ENCODE measurements at regions not wholly inside any gene's neighbourhood (a gene's known extent, or its start where the extent isn't known, plus 50 kb on each side); places are given as distances from the start of the nearest gene placed in this dataset.

GRCh38 chrX:68922013-68922412 lies 93.2 kb downstream of the EFNB1 start:
- TF ChIP-seq CTCF (conservative IDR thresholded peaks at IDR 0.05; ENCODE audit: low read depth, low read length): no peak
- no peak for DNase-seq (ENCODE audit: low read depth)
- H3K4me3 ChIP-seq (ENCODE audit: low read depth, low read length): no peak overlapping the region

- TF ChIP-seq CTCF (conservative IDR thresholded peaks at IDR 0.05; ENCODE audit: low read depth, low read length): no peak
- DNase-seq (ENCODE audit: low read depth): no peak
- H3K4me3 ChIP-seq (ENCODE audit: low read depth, low read length): no peak overlapping the region
Observed at GRCh38 chrX:68920561-68920960, 91.7 kb downstream of the EFNB1 start.

- DNase-seq (ENCODE audit: low read depth): no peak
- TF ChIP-seq CTCF (conservative IDR thresholded peaks at IDR 0.05; ENCODE audit: low read depth, low read length): no peak
- H3K4me3 ChIP-seq (ENCODE audit: low read depth, low read length): no peak overlapping the region
Observed at GRCh38 chrX:68919707-68920106, 90.9 kb downstream of the EFNB1 start.

DNA sequence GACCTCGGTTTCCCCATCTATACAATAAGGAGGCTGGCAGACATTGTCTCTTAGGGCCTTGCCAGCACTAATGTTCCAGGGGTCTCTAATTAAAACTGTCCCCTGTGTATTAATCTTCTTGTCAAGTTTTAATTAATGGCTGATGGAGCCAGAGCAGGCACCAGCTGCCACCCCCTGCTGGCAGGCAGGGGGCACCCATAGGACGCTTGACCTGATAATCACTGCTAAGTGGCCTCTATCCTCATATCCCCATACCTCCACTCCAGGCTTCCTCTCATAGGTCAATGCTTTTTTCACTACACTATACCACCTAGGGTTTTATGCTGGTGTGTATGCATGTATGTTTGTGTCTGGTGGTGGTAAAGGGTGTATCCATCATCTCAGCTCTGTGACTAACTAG lies 89.4 kb downstream of the EFNB1 start:
- no peak for DNase-seq (ENCODE audit: low read depth)
- no peak for TF ChIP-seq CTCF (conservative IDR thresholded peaks at IDR 0.05; ENCODE audit: low read depth, low read length)
- no peak overlapping the region for H3K4me3 ChIP-seq (ENCODE audit: low read depth, low read length)

GRCh38 chrX:68917799-68918198 lies 89.0 kb downstream of the EFNB1 start:
- no peak for TF ChIP-seq CTCF (conservative IDR thresholded peaks at IDR 0.05; ENCODE audit: low read depth, low read length)
- no peak for DNase-seq (ENCODE audit: low read depth)
- H3K4me3 ChIP-seq (ENCODE audit: low read depth, low read length): no peak overlapping the region

GRCh38 chrX:68916891-68917290 lies 88.1 kb downstream of the EFNB1 start:
- no peak for TF ChIP-seq CTCF (conservative IDR thresholded peaks at IDR 0.05; ENCODE audit: low read depth, low read length)
- no peak for DNase-seq (ENCODE audit: low read depth)
- no peak overlapping the region for H3K4me3 ChIP-seq (ENCODE audit: low read depth, low read length)

DNA sequence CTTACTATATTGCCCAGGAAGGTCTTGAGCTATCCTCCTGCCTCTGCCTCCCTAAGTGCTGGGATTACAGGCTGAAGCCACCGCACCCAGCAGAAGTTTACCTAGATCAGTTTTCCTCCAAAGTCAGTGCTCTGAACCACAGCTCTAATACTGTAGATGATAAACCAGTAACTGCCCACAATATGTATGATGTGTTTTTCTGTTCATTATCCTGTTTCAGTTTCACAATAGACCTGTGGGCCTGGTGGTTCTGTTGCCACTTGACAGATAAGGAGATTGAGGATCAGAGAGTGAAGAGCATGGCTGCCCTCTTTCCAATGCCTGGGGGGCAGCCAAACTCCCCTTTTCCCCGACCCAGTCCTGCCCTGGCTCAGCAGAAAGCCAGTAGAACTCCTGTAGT lies 87.0 kb downstream of the EFNB1 start:
- DNase-seq (ENCODE audit: low read depth): no peak

More for the DNA sequence above, 87.0 kb downstream of the EFNB1 start:
- TF ChIP-seq CTCF (conservative IDR thresholded peaks at IDR 0.05; ENCODE audit: low read depth, low read length): no peak
- no peak overlapping the region for H3K4me3 ChIP-seq (ENCODE audit: low read depth, low read length)
